GM10248 (cell line): ENCODE measurements at regions not wholly inside any gene's neighbourhood (a gene's known extent, or its start where the extent isn't known, plus 50 kb on each side); places are given as distances from the start of the nearest gene placed in this dataset.

Experiments used
- CTCF ChIA-PET: fragments of 300-600 bp; sonication (Branson Sonifier 250); formaldehyde crosslinking; extraction: SDS; loops from one replicate; lab custom pipeline; 2021; ENCODE audit warnings: antibody characterized with exemption; lab: Yijun Ruan, JAX
- POLR2A ChIA-PET: fragments of 350-650 bp; sonication (Branson Sonifier 250); formaldehyde crosslinking; extraction: SDS; loops from one replicate; lab custom pipeline; 2020; ENCODE audit warnings: antibody characterized with exemption; lab: Yijun Ruan, JAX
- DNase-seq: peaks from one replicate; pipeline ENCODE4 v3.0.0; 2012; ENCODE audit errors: extremely low spot score
- CTCF ChIP-seq: IDR thresholded peaks from 2 replicates; pipeline ENCODE4 v1.5.1; 2012; ENCODE audit warnings: mild to moderate bottlenecking, low read depth; ENCODE audit errors: extremely low read depth, missing control alignments, control extremely low read depth

DNA sequence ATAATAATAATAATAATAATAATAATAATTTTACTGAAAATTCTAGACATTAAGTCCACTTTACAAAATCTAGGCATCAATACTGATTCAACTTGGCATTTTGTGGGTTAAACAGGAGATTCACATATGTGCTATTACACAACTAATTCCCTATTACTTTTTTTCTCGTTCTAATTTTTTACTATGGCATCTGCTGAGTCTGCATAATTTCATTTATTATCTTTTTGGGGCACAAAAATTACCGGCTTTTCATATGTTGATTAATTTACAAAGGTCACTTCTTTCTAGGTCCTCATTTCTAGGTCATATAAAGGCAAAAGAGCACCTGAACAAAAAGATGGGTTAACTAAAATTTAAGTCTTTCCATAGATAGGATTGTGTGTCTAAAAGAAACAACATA, 1357.8 kb upstream of the ADGRB3 start:
- no peak for DNase-seq
- POLR2A ChIA-PET, result no interaction called here
- CTCF ChIA-PET, result no interaction called here
- no peak for TF ChIP-seq CTCF

- CTCF ChIA-PET, result no interaction called here
- DNase-seq, result no peak
- no peak for TF ChIP-seq CTCF
- POLR2A ChIA-PET, result no interaction called here
These were observed 1368.8 kb upstream of the ADGRB3 start for GRCh38 chr6:67265996-67266921.

DNA sequence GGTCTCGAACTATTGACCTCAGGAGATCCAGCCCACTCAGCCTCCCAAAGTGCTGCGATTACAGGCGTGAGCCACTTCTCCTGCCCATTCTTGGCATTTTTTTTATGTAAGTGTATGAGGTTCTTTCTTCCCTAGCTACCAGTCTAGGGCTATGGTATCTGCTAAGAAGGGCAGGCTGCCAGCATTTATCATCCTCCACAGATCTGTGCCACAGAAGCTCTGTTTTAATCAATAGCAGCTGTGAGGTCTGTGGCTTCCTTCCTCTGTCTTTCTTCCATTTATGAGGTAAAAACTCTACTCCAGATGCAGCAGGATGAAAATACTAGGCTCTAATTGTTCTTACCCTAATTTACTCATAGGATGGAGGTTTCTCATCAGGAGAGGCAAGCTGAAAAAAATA, 1382.4 kb upstream of the ADGRB3 start:
- POLR2A ChIA-PET, result no interaction called here
- TF ChIP-seq CTCF, result no peak
- CTCF ChIA-PET, result no interaction called here
- DNase-seq, result no peak

DNA sequence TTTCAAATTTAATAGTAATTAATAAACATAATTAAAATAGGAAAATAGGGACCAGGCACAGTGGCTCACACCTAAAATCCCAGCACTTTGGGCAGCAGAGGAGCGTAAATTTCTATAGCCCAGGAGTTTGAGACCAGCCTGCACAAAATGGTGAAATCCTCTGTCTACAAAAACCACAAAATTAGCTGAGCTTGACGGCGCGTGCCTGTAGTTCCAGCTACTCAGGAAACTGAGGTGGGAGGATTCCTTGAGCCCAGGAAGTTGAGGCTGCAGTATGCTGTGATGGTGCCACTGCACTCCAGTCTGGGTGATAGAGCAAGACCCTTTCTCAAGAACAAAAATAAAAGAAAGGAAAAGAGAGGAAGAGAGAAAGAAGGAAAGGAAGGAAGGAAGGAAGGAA, 1387.0 kb upstream of the ADGRB3 start:
- ChIA-PET POLR2A (no interaction called here), CTCF (no interaction called here)
- no peak for DNase-seq
- TF ChIP-seq CTCF, result no peak

GRCh38 chr6:67244037-67244436, 1391.0 kb upstream of the ADGRB3 start:
- ChIA-PET POLR2A (no interaction called here), CTCF (no interaction called here)
- TF ChIP-seq CTCF, result no peak
- DNase-seq, result no peak

DNA sequence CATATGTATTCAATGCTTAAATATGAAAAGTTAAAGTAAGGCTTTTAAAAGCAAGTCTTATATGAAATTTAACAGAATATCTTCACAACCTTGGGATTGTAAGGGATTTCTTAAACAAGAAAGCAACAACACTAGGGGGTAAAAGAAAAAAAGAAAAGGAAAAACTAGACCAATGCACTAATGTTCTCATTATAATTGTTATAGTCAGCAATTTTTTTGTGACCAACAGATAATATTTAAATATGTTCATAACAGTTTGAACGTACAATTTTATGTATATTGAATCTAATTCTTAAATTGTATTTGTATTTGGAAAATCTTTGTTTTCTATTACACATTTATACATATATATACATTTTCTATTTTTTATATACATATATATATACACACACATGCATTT, 1397.8 kb upstream of the ADGRB3 start:
- no peak for TF ChIP-seq CTCF
- POLR2A ChIA-PET, result no interaction called here
- no peak for DNase-seq
- CTCF ChIA-PET, result no interaction called here
